ENCODE measurements at regions not wholly inside any gene's neighbourhood (a gene's known extent, or its start where the extent isn't known, plus 50 kb on each side); places are given as distances from the start of the nearest gene placed in this dataset.
A peak's percentile ranks its signal among the peaks of the same experiment; 100 is the strongest.
"Not testable (repeated sequence)": the region's sequence is repeated elsewhere in the genome, so short reads cannot be mapped to it uniquely, and the experiment has no call there.

- no peak for TF ChIP-seq CTCF (conservative IDR thresholded peaks at IDR 0.05; ENCODE audit: low read depth, low read length)
Measured at GRCh38 chr14:86779416-86779815, 1213.6 kb downstream of the GALC start.

GRCh38 chr14:86777963-86778602 lies 1214.9 kb downstream of the GALC start:
- H3K4me3 ChIP-seq (ENCODE audit: low read length), result no peak overlapping the region
- DNase-seq (ENCODE audit: low read depth), result peak; percentile 55
- TF ChIP-seq CTCF (conservative IDR thresholded peaks at IDR 0.05; ENCODE audit: low read depth, low read length), result no peak

More at GRCh38 chr14:86779416-86779815, 1213.6 kb downstream of the GALC start:
- no peak overlapping the region for H3K4me3 ChIP-seq (ENCODE audit: low read length)
- DNase-seq (ENCODE audit: low read depth), result no peak

GRCh38 chr14:86775896-86776295 lies 1217.1 kb downstream of the GALC start:
- not testable (repeated sequence) for H3K4me3 ChIP-seq (ENCODE audit: low read length); DNase-seq (ENCODE audit: low read depth)

GRCh38 chr14:86774916-86775315 lies 1218.1 kb downstream of the GALC start:
- no peak for DNase-seq (ENCODE audit: low read depth)
- no peak overlapping the region for H3K4me3 ChIP-seq (ENCODE audit: low read length)
- TF ChIP-seq CTCF (conservative IDR thresholded peaks at IDR 0.05; ENCODE audit: low read depth, low read length), result no peak

GRCh38 chr14:86772075-86772474 lies 1220.9 kb downstream of the GALC start:
- DNase-seq (ENCODE audit: low read depth), result no peak
- TF ChIP-seq CTCF (conservative IDR thresholded peaks at IDR 0.05; ENCODE audit: low read depth, low read length), result no peak
- no peak overlapping the region for H3K4me3 ChIP-seq (ENCODE audit: low read length)

- TF ChIP-seq CTCF (conservative IDR thresholded peaks at IDR 0.05; ENCODE audit: low read depth, low read length), result no peak
- no peak overlapping the region for H3K4me3 ChIP-seq (ENCODE audit: low read length)
- no peak for DNase-seq (ENCODE audit: low read depth)
Measured at GRCh38 chr14:86770186-86770585, 1222.8 kb downstream of the GALC start.

GRCh38 chr14:86766469-86766868 lies 1226.5 kb downstream of the GALC start:
- no peak overlapping the region for H3K4me3 ChIP-seq (ENCODE audit: low read length)
- TF ChIP-seq CTCF (conservative IDR thresholded peaks at IDR 0.05; ENCODE audit: low read depth, low read length), result no peak
- no peak for DNase-seq (ENCODE audit: low read depth)
